IMR-90 (cell line): ENCODE measurements at regions not wholly inside any gene's neighbourhood (a gene's known extent, or its start where the extent isn't known, plus 50 kb on each side); places are given as distances from the start of the nearest gene placed in this dataset.
"Not testable (repeated sequence)": the region's sequence is repeated elsewhere in the genome, so short reads cannot be mapped to it uniquely, and the experiment has no call there.

Source experiments
- CEBPB ChIP-seq: IDR thresholded peaks from 2 replicates; pipeline ENCODE4 v1.6.1; 2012; ENCODE audit warnings: low read depth, low read length, improper control_type of control experiment
- MXI1 ChIP-seq: IDR thresholded peaks from 2 replicates; pipeline ENCODE4 v1.6.1; 2012; ENCODE audit warnings: low read depth, mild to moderate bottlenecking, low read length, moderate library complexity, borderline replicate concordance
- RAD21 ChIP-seq: IDR thresholded peaks from 2 replicates; pipeline ENCODE4 v1.6.1; 2012; ENCODE audit warnings: low read length, improper control_type of control experiment
- TF ChIP-seq, protein P1 (sequence below): conservative IDR thresholded peaks from 2 replicates; pipeline ENCODE4 v1.5.1; 2012; ENCODE audit warnings: mild to moderate bottlenecking, low read depth, low read length, improper control_type of control experiment

DNA sequence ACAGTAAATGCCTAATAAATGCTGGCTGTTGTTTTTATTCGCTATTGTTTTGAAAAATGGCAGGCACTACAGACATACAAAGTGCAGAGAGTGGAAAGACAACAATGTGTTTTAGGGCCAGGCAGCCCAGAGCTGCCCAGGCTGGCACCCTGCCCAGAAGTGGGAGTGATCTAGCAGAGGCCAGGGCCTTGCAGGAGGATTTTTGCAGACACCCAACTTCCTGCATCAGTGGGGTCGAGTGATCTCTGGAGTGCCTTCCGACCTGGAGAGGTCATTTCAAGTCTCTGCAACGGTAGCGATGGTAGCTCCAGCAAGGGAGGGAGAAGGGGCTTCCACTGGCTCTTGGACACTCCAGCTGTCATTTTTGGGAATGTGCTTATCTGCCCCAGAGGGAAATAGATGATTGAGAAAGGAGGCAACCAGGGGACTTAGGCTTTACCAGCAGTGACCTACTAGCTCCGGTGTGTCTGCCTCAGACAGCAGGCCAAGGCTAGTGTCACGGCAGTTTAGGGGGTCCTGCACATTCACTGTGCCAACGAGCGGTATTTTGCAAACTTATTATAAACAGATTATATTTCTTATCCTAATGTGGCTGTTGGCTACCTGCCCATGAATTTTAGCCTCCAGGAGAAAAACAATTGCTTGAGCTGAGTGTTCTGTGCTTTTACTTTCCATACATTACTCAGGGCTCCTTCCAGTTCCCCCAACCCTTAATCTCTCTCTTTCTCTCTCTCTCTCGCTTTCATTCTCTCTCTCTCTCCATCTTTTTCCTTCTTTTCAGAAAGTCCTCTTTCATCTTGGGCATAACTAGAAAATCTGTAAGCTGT lies 153.9 kb upstream of the PLGLB2 start:
- not testable (repeated sequence) for TF ChIP-seq MXI1, RAD21, CEBPB
- TF ChIP-seq, protein P1, sequence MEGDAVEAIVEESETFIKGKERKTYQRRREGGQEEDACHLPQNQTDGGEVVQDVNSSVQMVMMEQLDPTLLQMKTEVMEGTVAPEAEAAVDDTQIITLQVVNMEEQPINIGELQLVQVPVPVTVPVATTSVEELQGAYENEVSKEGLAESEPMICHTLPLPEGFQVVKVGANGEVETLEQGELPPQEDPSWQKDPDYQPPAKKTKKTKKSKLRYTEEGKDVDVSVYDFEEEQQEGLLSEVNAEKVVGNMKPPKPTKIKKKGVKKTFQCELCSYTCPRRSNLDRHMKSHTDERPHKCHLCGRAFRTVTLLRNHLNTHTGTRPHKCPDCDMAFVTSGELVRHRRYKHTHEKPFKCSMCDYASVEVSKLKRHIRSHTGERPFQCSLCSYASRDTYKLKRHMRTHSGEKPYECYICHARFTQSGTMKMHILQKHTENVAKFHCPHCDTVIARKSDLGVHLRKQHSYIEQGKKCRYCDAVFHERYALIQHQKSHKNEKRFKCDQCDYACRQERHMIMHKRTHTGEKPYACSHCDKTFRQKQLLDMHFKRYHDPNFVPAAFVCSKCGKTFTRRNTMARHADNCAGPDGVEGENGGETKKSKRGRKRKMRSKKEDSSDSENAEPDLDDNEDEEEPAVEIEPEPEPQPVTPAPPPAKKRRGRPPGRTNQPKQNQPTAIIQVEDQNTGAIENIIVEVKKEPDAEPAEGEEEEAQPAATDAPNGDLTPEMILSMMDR: not testable (repeated sequence)
